Osteocyte (in vitro differentiated cells): ENCODE measurements at regions not wholly inside any gene's neighbourhood (a gene's known extent, or its start where the extent isn't known, plus 50 kb on each side); places are given as distances from the start of the nearest gene placed in this dataset.
"Not testable (repeated sequence)": the region's sequence is repeated elsewhere in the genome, so short reads cannot be mapped to it uniquely, and the experiment has no call there.

Experiments used
- DNase-seq: peaks from one replicate; pipeline ENCODE4 v3.0.0; 2021; ENCODE audit warnings: mixed read lengths; ENCODE audit not compliant: unreplicated experiment; ENCODE audit errors: extremely low spot score
- H3K27ac Mint-ChIP-seq: one replicate; pipeline ENCODE4 v1.8.0; 2021; ENCODE audit warnings: mild to moderate bottlenecking, mixed read lengths; ENCODE audit not compliant: unreplicated experiment
- H3K27me3 Mint-ChIP-seq: one replicate; pipeline ENCODE4 v1.8.0; 2021; ENCODE audit warnings: mixed read lengths; ENCODE audit not compliant: unreplicated experiment
- H3K36me3 Mint-ChIP-seq: one replicate; pipeline ENCODE4 v1.8.0; 2021; ENCODE audit warnings: mixed read lengths; ENCODE audit not compliant: unreplicated experiment
- H3K4me1 Mint-ChIP-seq: one replicate; pipeline ENCODE4 v1.8.0; 2021; ENCODE audit warnings: mixed read lengths; ENCODE audit not compliant: unreplicated experiment
- H3K4me3 Mint-ChIP-seq: one replicate; pipeline ENCODE4 v1.8.0; 2021; ENCODE audit warnings: mild to moderate bottlenecking, moderate library complexity, mixed read lengths; ENCODE audit not compliant: unreplicated experiment
- H3K9me3 Mint-ChIP-seq: one replicate; pipeline ENCODE4 v1.8.0; 2021; ENCODE audit warnings: mixed read lengths; ENCODE audit not compliant: unreplicated experiment
- TF ChIP-seq, protein P1 (sequence below): fragments of 200-600 bp; sonication (generic); IDR thresholded peaks from 2 replicates; pipeline ENCODE4 v1.5.0; 2021; ENCODE audit warnings: antibody characterized with exemption, mild to moderate bottlenecking, moderate library complexity

DNA sequence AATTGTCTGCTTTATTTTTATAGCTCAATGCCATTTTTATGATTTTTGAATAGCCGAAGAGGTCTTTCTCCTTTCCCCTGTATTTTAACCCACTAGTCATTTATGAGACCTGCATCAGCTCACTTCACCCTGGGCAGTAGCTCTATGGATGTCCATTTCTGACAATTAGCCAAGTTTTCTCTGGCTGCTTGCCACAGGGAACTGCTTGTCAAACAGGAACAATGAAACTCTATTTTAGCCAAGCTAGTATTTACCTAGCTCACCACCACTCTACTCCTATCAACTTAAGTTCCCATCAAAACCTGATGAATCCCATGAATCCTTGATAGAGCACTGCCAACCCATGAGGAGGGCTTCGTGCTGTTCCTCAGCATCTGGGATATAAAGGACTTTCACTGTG, 406.7 kb downstream of the RWDD3 start:
- Mint-ChIP-seq H3K4me3 (no peak overlapping the region), H3K27ac (no peak overlapping the region), H3K4me1 (no peaks in the 10 kb centered on the region), H3K27me3 (no peaks in the 10 kb centered on the region), H3K36me3 (no peaks in the 10 kb centered on the region), H3K9me3 (peaks cover 13% of the 10 kb centered on the region)
- no peak for DNase-seq
- TF ChIP-seq, protein P1, sequence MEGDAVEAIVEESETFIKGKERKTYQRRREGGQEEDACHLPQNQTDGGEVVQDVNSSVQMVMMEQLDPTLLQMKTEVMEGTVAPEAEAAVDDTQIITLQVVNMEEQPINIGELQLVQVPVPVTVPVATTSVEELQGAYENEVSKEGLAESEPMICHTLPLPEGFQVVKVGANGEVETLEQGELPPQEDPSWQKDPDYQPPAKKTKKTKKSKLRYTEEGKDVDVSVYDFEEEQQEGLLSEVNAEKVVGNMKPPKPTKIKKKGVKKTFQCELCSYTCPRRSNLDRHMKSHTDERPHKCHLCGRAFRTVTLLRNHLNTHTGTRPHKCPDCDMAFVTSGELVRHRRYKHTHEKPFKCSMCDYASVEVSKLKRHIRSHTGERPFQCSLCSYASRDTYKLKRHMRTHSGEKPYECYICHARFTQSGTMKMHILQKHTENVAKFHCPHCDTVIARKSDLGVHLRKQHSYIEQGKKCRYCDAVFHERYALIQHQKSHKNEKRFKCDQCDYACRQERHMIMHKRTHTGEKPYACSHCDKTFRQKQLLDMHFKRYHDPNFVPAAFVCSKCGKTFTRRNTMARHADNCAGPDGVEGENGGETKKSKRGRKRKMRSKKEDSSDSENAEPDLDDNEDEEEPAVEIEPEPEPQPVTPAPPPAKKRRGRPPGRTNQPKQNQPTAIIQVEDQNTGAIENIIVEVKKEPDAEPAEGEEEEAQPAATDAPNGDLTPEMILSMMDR = no peak

DNA sequence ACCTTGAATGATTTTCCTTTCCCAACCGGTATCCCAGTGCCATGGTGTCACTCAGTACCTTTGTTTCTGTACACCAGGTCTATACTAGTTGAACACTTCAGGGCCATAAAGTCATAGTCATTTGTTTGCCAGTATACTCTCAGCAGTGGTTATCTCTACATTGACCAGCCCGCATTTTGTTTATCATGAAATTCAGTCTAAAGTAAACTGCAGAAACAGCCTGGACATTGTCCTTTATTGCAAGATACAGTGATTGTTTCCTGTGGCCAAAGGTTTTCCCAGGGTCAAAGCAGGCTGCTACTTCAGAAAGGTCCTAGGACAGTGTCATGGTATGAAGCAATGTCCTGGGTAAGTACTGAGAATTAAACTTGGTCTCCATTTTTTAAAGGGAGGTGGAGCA, 407.4 kb downstream of the RWDD3 start:
- Mint-ChIP-seq H3K27ac (no peak overlapping the region), H3K9me3 (peaks cover 13% of the 10 kb centered on the region), H3K27me3 (no peaks in the 10 kb centered on the region), H3K4me3 (no peak overlapping the region), H3K36me3 (no peaks in the 10 kb centered on the region), H3K4me1 (no peaks in the 10 kb centered on the region)
- no peak for DNase-seq
- TF ChIP-seq, protein P1 = no peak

DNA sequence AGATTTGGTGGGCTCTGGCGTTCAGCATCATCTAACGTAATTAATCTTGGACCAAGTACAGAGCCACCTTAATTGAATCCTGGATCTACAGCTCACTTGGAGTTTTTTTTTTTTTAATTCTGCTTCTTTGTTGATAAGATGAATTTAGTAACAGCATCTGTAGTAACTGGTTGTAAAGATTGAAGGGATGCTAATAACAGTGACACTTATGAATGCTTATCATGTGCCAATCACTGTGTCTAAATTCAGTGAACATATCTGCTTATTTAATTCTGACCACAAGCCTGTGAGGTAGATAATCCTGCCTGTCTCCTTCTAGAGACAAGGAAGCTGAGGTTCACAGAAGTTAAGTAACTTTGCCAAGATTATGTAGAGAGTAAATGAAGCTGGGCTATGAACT, 408.0 kb downstream of the RWDD3 start:
- TF ChIP-seq, protein P1 = no peak
- H3K4me1 Mint-ChIP-seq = no peaks in the 10 kb centered on the region
- peaks cover 17% of the 10 kb centered on the region for H3K9me3 Mint-ChIP-seq
- H3K36me3 Mint-ChIP-seq = no peaks in the 10 kb centered on the region
- no peak for DNase-seq
- H3K4me3 Mint-ChIP-seq = no peak overlapping the region
- H3K27me3 Mint-ChIP-seq = no peaks in the 10 kb centered on the region
- no peak overlapping the region for H3K27ac Mint-ChIP-seq

DNA sequence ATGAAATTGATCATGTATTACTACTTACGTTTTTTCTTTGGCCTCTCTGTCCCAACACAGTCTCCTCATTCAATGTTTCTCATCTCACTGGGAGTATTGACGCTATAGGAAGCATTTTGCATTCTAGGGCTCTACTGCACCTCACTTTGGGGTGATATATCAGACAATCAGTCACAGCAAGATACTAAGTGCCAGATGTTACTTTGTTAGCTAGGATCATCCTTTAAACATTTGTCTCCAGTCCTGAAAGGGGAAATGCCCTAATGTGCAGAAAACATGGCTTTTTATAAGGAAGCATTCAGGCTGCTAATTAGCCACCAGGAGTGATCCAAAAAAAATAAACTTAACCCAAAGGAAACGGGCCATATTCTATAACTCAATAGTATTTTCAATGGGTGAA, 409.1 kb downstream of the RWDD3 start:
- no peak for DNase-seq
- no peaks in the 10 kb centered on the region for H3K27me3 Mint-ChIP-seq
- H3K36me3 Mint-ChIP-seq = no peaks in the 10 kb centered on the region
- no peak overlapping the region for H3K4me3 Mint-ChIP-seq
- H3K27ac Mint-ChIP-seq = no peak overlapping the region
- peaks cover 18% of the 10 kb centered on the region for H3K9me3 Mint-ChIP-seq
- no peaks in the 10 kb centered on the region for H3K4me1 Mint-ChIP-seq
- TF ChIP-seq, protein P1 = no peak

DNA sequence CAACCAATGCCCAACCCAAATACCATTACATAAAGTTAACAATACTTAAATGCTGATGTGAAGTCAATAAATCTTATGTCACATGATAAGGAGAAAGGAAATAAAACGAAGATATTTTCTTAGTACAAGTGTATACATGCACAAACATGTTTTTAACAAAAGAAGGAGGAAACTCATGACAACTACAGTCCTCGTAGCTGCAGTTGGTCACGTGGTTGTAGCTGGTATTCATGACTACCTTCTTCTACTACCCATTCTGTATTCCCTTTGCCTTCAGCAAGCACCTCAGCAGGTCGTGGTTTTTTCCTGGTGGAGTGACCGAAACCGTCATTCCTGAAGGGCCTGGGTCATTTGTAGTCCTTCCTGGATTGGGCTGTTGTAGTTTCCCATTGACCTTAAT, 411.1 kb downstream of the RWDD3 start:
- not testable (repeated sequence) for H3K4me3 Mint-ChIP-seq, DNase-seq, H3K27ac Mint-ChIP-seq, H3K27me3 Mint-ChIP-seq, H3K4me1 Mint-ChIP-seq, H3K36me3 Mint-ChIP-seq
- H3K9me3 Mint-ChIP-seq = peaks cover 18% of the 10 kb centered on the region

DNA sequence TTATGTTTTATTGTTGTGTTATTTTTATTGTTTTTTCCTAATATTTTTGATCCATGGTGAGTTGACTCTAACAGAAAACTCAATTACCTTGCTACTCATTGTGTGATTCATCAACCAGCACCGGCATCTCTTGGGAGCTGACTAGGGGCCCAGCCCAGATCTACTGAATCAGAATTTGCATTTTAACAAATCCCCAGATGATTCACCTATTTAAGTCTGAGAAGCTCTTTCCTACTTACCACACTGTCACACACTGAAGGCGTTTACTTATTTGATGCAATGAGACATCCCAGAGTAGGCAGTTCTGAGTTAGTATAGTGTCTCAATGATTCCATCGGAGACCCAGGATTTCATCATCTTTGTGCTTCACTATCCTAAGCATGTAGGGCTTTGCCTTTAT, 416.6 kb downstream of the RWDD3 start:
- Mint-ChIP-seq H3K27ac (no peak overlapping the region), H3K4me1 (no peaks in the 10 kb centered on the region), H3K27me3 (no peaks in the 10 kb centered on the region), H3K9me3 (peaks cover 5% of the 10 kb centered on the region), H3K36me3 (no peaks in the 10 kb centered on the region), H3K4me3 (no peak overlapping the region)
- no peak for DNase-seq
- TF ChIP-seq, protein P1 = no peak
